Neural cell (in vitro differentiated cells): ENCODE measurements at regions not wholly inside any gene's neighbourhood (a gene's known extent, or its start where the extent isn't known, plus 50 kb on each side); places are given as distances from the start of the nearest gene placed in this dataset.

ENCODE experiments used
- CTCF ChIP-seq: fragments of 450-650 bp; IDR thresholded peaks from 2 replicates; pipeline ENCODE4 v1.5.1; 2014; ENCODE audit warnings: antibody characterized with exemption, mild to moderate bottlenecking, moderate library complexity; ENCODE audit not compliant: poor library complexity, severe bottlenecking
- EP300 ChIP-seq: fragments of 450-650 bp; conservative IDR thresholded peaks from 2 replicates; pipeline ENCODE4 v1.6.1; 2014; ENCODE audit warnings: antibody characterized with exemption, mild to moderate bottlenecking, moderate library complexity; ENCODE audit not compliant: poor library complexity, severe bottlenecking
- EZH2 ChIP-seq: fragments of 200-600, 300-800 bp; shearing (Covaris generic), sonication (generic); IDR thresholded peaks from 2 replicates; pipeline ENCODE4 v1.6.1; 2014; ENCODE audit warnings: antibody characterized with exemption, low read length, borderline replicate concordance, mild to moderate bottlenecking; ENCODE audit not compliant: insufficient read depth, poor library complexity, severe bottlenecking
- MXI1 ChIP-seq: fragments of 450-650 bp; conservative IDR thresholded peaks from 2 replicates; pipeline ENCODE4 v1.6.1; 2014; ENCODE audit warnings: antibody characterized with exemption, mild to moderate bottlenecking; ENCODE audit not compliant: poor library complexity, severe bottlenecking
- POLR2AphosphoS5 ChIP-seq: IDR thresholded peaks from 2 replicates; pipeline ENCODE4 v1.6.1; 2012
- RAD21 ChIP-seq: fragments of 450-650 bp; conservative IDR thresholded peaks from 2 replicates; pipeline ENCODE4 v1.6.1; 2014; ENCODE audit warnings: antibody characterized with exemption, mild to moderate bottlenecking, moderate library complexity
- REST ChIP-seq: IDR thresholded peaks from 2 replicates; pipeline ENCODE4 v1.6.1; 2012; ENCODE audit warnings: borderline replicate concordance
- SMC3 ChIP-seq: fragments of 450-650 bp; conservative IDR thresholded peaks from 2 replicates; pipeline ENCODE4 v1.6.1; 2014; ENCODE audit warnings: antibody characterized with exemption, mild to moderate bottlenecking, moderate library complexity; ENCODE audit not compliant: poor library complexity
- TAF1 ChIP-seq: IDR thresholded peaks from 2 replicates; pipeline ENCODE4 v1.6.1; 2012; ENCODE audit warnings: low read depth

- TF ChIP-seq CTCF (no peak), SMC3 (no peak), POLR2AphosphoS5 (no peak), REST (no peak), EP300 (no peak), EZH2 (no peak), TAF1 (no peak), RAD21 (no peak), MXI1 (no peak)
Observed at GRCh38 chr16:52953215-52953614, 99.5 kb downstream of the CHD9NB start.
